Panc1 (cell line): ENCODE measurements at regions not wholly inside any gene's neighbourhood (a gene's known extent, or its start where the extent isn't known, plus 50 kb on each side); places are given as distances from the start of the nearest gene placed in this dataset.
A peak's percentile ranks its signal among the peaks of the same experiment; 100 is the strongest.

Experiments used
- ATAC-seq: fragments of 200-7000 bp; cut with Tn5 transposase; 2 replicates; pipeline ENCODE4 v1.9.1; 2020; ENCODE audit warnings: mild to moderate bottlenecking, moderate library complexity
- BruUV-seq: library from RNA; stranded (reverse); fragments of 400-500 nt; replicated peaks from 2 replicates; lab custom pipeline; 2021; lab: Mats Ljungman, UMichigan
- CTCF ChIA-PET: fragments of 300-600 bp; sonication (Branson Sonifier 250); formaldehyde crosslinking; loops from one replicate; lab custom pipeline; 2022; ENCODE audit warnings: antibody characterized with exemption; lab: Charles Lee
- POLR2A ChIA-PET: fragments of 300-600 bp; sonication (Branson Sonifier 250); formaldehyde crosslinking; loops from one replicate; lab custom pipeline; 2022; ENCODE audit warnings: antibody characterized with exemption; lab: Charles Lee
- DNase-seq: peaks from one replicate; pipeline ENCODE4 v3.0.0-alpha.2; 2010; ENCODE audit warnings: low read depth, low spot score
- H3K27ac ChIP-seq: 2 replicates; pipeline ENCODE4 v1.5.1; 2011; ENCODE audit warnings: mild to moderate bottlenecking, low read length, inconsistent platforms
- H3K27me3 ChIP-seq: fragments of 200-500 bp; sonication (Bioruptor generic); 2 replicates; pipeline ENCODE4 v1.6.0; 2014; ENCODE audit warnings: low read length, inconsistent platforms; ENCODE audit not compliant: control insufficient read depth, insufficient read depth
- H3K36me3 ChIP-seq: fragments of 200-500 bp; sonication (Bioruptor generic); 2 replicates; pipeline ENCODE4 v1.5.1; 2014; ENCODE audit warnings: inconsistent platforms, mild to moderate bottlenecking, low read length, moderate library complexity; ENCODE audit not compliant: control insufficient read depth, insufficient read depth
- H3K4me1 ChIP-seq: 2 replicates; pipeline ENCODE4 v1.5.1; 2011; ENCODE audit warnings: inconsistent platforms, mild to moderate bottlenecking, low read length, moderate library complexity; ENCODE audit not compliant: control insufficient read depth, insufficient read depth
- H3K4me3 ChIP-seq, 2 experiments: 2 replicates each; pipeline ENCODE4 v1.5.1; 2011 to 2012; ENCODE audit warnings: low read depth in 2 of 2, low read length in 2 of 2, mild to moderate bottlenecking in 2 of 2, inconsistent platforms in 1 of 2, moderate library complexity in 1 of 2
- H3K9me3 ChIP-seq: fragments of 200-500 bp; sonication (Bioruptor generic); 2 replicates; pipeline ENCODE4 v1.5.1; 2014; ENCODE audit warnings: low read depth, mild to moderate bottlenecking, inconsistent platforms, low read length, moderate library complexity; ENCODE audit not compliant: control insufficient read depth, insufficient read depth
- POLR2AphosphoS5 ChIP-seq: IDR thresholded peaks from 2 replicates; pipeline ENCODE4 v1.6.1; 2012; ENCODE audit warnings: mild to moderate bottlenecking, low read depth, low read length, moderate library complexity
- SIN3A ChIP-seq: IDR thresholded peaks from 2 replicates; pipeline ENCODE4 v1.6.1; 2012; ENCODE audit warnings: low read depth, mild to moderate bottlenecking, low read length, moderate library complexity, borderline replicate concordance; ENCODE audit not compliant: insufficient read depth
- TCF7L2 ChIP-seq: IDR thresholded peaks from 2 replicates; pipeline ENCODE4 v1.6.1; 2011; ENCODE audit warnings: mild to moderate bottlenecking, low read depth, low read length, inconsistent platforms
- in situ Hi-C: cut with HindIII; loops from 2 replicates; pipeline ENCODE4 v1.10.0; 2016; ENCODE audit warnings: low sequenced_read_pairs, low pct_unique_long_range_greater_than_20kb
- intact Hi-C: fragments of 100-400 bp; cut with micrococcal nuclease; formaldehyde crosslinking; loops from one replicate; pipeline ENCODE4 v1.10.0; 2022; ENCODE audit not compliant: unreplicated experiment
- TF ChIP-seq, protein P1 (sequence below): fragments of 450-650 bp; IDR thresholded peaks from 2 replicates; pipeline ENCODE4 v1.5.1; 2017; ENCODE audit warnings: mild to moderate bottlenecking
- TF ChIP-seq, protein P2 (sequence below), 2 experiments: IDR thresholded peaks; 2 replicates each; pipeline ENCODE4 v1.6.1; 2011 to 2012; ENCODE audit warnings: low read depth in 2 of 2, control low read depth in 1 of 2, low read length in 1 of 2, mild to moderate bottlenecking in 1 of 2, moderate library complexity in 1 of 2; ENCODE audit not compliant: insufficient read depth in 1 of 2

DNA sequence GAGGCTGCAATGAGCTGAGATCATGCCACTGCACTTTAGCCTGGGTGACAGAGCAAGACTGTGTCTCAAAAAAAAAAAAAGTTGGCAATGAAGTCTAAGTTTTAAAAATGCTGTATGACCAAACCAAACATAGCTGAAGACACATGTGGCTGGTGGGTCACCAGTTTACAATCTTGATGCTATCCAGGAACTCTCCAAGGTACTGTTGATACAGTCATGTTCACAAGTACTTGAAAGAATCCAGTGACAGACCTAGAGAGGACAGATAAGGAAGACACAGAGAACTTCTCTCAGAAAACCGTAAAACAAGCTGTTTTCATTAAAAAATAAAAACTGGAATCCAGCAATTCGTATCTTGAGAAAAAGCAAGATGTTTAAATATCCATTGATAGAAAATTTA is 95.7 kb downstream of the ACTBL2 start:
- no TSS peak for BruUV-seq
- no peaks in the 10 kb centered on the region for H3K36me3 ChIP-seq
- peaks cover 16% of the 10 kb centered on the region; the same call in 1 of the 2 replicates for H3K4me1 ChIP-seq
- CTCF ChIA-PET = no interaction called here
- in situ Hi-C loops = no loop called here
- H3K4me3 ChIP-seq = no peak overlapping the region
- peaks cover 3% of the 10 kb centered on the region; the same call in 1 of the 2 replicates for H3K9me3 ChIP-seq
- intact Hi-C loops = no loop called here
- POLR2A ChIA-PET = interaction anchor here (0.7 kb wide), 1 partner anchor 452 kb away, joined by 4 read pairs; no protein-coding TSS in a partner anchor
- TF ChIP-seq, protein P1, sequence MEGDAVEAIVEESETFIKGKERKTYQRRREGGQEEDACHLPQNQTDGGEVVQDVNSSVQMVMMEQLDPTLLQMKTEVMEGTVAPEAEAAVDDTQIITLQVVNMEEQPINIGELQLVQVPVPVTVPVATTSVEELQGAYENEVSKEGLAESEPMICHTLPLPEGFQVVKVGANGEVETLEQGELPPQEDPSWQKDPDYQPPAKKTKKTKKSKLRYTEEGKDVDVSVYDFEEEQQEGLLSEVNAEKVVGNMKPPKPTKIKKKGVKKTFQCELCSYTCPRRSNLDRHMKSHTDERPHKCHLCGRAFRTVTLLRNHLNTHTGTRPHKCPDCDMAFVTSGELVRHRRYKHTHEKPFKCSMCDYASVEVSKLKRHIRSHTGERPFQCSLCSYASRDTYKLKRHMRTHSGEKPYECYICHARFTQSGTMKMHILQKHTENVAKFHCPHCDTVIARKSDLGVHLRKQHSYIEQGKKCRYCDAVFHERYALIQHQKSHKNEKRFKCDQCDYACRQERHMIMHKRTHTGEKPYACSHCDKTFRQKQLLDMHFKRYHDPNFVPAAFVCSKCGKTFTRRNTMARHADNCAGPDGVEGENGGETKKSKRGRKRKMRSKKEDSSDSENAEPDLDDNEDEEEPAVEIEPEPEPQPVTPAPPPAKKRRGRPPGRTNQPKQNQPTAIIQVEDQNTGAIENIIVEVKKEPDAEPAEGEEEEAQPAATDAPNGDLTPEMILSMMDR = no peak
- TF ChIP-seq TCF7L2 = no peak
- no peak for TF ChIP-seq SIN3A
- TF ChIP-seq, protein P2, sequence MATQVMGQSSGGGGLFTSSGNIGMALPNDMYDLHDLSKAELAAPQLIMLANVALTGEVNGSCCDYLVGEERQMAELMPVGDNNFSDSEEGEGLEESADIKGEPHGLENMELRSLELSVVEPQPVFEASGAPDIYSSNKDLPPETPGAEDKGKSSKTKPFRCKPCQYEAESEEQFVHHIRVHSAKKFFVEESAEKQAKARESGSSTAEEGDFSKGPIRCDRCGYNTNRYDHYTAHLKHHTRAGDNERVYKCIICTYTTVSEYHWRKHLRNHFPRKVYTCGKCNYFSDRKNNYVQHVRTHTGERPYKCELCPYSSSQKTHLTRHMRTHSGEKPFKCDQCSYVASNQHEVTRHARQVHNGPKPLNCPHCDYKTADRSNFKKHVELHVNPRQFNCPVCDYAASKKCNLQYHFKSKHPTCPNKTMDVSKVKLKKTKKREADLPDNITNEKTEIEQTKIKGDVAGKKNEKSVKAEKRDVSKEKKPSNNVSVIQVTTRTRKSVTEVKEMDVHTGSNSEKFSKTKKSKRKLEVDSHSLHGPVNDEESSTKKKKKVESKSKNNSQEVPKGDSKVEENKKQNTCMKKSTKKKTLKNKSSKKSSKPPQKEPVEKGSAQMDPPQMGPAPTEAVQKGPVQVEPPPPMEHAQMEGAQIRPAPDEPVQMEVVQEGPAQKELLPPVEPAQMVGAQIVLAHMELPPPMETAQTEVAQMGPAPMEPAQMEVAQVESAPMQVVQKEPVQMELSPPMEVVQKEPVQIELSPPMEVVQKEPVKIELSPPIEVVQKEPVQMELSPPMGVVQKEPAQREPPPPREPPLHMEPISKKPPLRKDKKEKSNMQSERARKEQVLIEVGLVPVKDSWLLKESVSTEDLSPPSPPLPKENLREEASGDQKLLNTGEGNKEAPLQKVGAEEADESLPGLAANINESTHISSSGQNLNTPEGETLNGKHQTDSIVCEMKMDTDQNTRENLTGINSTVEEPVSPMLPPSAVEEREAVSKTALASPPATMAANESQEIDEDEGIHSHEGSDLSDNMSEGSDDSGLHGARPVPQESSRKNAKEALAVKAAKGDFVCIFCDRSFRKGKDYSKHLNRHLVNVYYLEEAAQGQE (IDR thresholded peaks at IDR 0.05; ENCODE audit: insufficient read depth in 1 of 2, low read depth in 2 of 2, low read length in 1 of 2) = peak in 1 of 2 experiments; percentile 67; a peak in 2 of 4 replicates
- TF ChIP-seq POLR2AphosphoS5 = no peak
- DNase-seq = no peak
- no peak overlapping the region; the same call in 1 of the 2 replicates for H3K27ac ChIP-seq
- no peak for ATAC-seq
- H3K27me3 ChIP-seq = no peaks in the 10 kb centered on the region

DNA sequence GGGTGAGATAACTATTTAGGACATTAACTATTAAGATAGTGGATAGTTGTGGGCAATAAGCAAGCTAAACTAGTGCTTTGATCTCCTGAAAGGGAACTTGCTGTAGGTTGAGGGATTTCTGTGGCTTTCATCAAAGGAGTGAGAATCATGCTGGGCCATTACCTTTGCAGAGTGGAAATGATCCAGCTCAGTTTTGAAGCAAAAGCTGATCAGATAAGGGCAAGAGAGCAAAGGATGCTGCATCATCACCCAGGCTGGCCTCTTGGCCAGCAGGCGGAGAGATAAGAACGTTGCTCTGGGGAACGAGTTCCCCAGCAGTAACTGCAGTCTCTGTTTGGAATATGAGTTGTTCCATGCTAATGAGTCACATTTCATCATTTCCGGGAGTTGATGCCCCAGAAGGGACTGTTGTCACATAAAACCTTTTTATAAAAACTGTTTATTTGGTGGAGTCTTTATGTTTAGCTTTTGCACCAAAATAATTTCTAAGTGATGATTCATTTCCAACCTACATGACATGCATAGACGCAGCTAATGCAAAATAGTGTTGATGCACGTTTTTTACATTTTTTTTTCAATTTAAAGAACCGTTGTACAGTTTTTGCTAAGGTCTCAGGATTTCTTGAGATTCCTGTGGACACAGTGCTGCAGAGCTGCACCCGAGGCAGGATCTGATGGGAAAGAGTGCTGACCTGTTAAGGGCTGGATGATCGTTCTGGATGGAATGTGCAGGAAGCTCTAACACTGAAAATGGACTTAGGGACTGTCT is 99.3 kb downstream of the ACTBL2 start:
- H3K9me3 ChIP-seq = no peaks in the 10 kb centered on the region; the same call in 1 of the 2 replicates
- H3K4me1 ChIP-seq = peaks cover 16% of the 10 kb centered on the region; the same call in 1 of the 2 replicates
- H3K36me3 ChIP-seq = no peaks in the 10 kb centered on the region
- peak; percentile 82 for DNase-seq
- no peaks in the 10 kb centered on the region for H3K27me3 ChIP-seq
- no TSS peak for BruUV-seq
- intact Hi-C loops (no loop called here), in situ Hi-C loops (no loop called here)
- CTCF ChIA-PET = interaction anchor here (0.5 to 0.6 kb wide), 2 partner anchors 452 to 1222 kb away, joined by 3 read pairs; no protein-coding TSS in a partner anchor
- POLR2A ChIA-PET = interaction anchor here (0.6 kb wide), 1 partner anchor 137 kb away, joined by 9 read pairs; no protein-coding TSS in a partner anchor
- TF ChIP-seq, protein P1 = peak; percentile 50
- TF ChIP-seq, protein P2 (IDR thresholded peaks at IDR 0.05; ENCODE audit: insufficient read depth in 1 of 2, low read depth in 2 of 2, low read length in 1 of 2) = no peak
- TF ChIP-seq POLR2AphosphoS5 (peak; percentile 71; the same call in 1 of the 2 replicates), TCF7L2 (peak; percentile 93), SIN3A (no peak)
- H3K4me3 ChIP-seq = peak overlapping the region in 1 of 2 experiments; percentile 39; a peak in 2 of 4 replicates
- ATAC-seq = peak; percentile 97
- H3K27ac ChIP-seq = peak overlapping the region; percentile 92
